ENCODE measurements at regions not wholly inside any gene's neighbourhood (a gene's known extent, or its start where the extent isn't known, plus 50 kb on each side); places are given as distances from the start of the nearest gene placed in this dataset.
"Not testable (repeated sequence)": the region's sequence is repeated elsewhere in the genome, so short reads cannot be mapped to it uniquely, and the experiment has no call there.

- not testable (repeated sequence) for TF ChIP-seq TBP (CRISPR knock-in tag; IDR thresholded peaks at IDR 0.05); USF2 (IDR thresholded peaks at IDR 0.05; ENCODE audit: low read depth, low read length); USF2 (CRISPR knock-in tag; IDR thresholded peaks at IDR 0.05; ENCODE audit: borderline replicate concordance); MAF1 (CRISPR knock-in tag; IDR thresholded peaks at IDR 0.05; ENCODE audit: borderline replicate concordance); ZNF710 (CRISPR knock-in tag; IDR thresholded peaks at IDR 0.05; ENCODE audit: borderline replicate concordance); ZNF572 (CRISPR knock-in tag; IDR thresholded peaks at IDR 0.05); HNRNPLL (IDR thresholded peaks at IDR 0.05; ENCODE audit: low read depth, low read length, poor library complexity, severe bottlenecking)
Observed at GRCh38 chr1:206326159-206326939, 123.0 kb downstream of the SRGAP2 start.

All from HepG2 (cell line).